ENCODE measurements at regions not wholly inside any gene's neighbourhood (a gene's known extent, or its start where the extent isn't known, plus 50 kb on each side); places are given as distances from the start of the nearest gene placed in this dataset.
"Not testable (repeated sequence)": the region's sequence is repeated elsewhere in the genome, so short reads cannot be mapped to it uniquely, and the experiment has no call there.

- DNase-seq = no peak
These were observed 280.4 kb downstream of the KLF13 start for GRCh38 chr15:31606931-31607497.

DNA sequence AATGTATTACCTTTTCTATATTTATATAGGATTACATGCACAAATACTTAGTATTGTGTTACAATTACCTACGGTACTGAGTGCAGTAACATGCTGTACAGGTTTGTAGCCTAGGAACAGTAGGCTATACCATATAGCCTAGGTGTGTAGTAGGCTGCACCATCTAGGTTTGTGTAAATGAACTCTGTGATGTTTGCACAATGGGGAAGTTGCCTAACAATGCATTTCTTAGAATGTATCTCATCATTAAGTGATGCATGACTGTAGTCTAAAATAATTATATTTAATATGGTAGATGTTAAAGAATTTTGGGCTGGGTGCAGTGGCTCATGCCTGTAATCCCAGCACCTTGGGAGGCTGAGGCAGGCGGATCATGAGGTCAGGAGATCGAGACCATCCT is 281.0 kb downstream of the KLF13 start:
- peak; percentile 25 to 60 for DNase-seq

- peak; percentile 57 to 63 for DNase-seq
These were observed 282.6 kb downstream of the KLF13 start for GRCh38 chr15:31609258-31609681.

- DNase-seq = peak; percentile 3 to 10
These were observed 283.3 kb downstream of the KLF13 start for GRCh38 chr15:31609906-31610305.

DNA sequence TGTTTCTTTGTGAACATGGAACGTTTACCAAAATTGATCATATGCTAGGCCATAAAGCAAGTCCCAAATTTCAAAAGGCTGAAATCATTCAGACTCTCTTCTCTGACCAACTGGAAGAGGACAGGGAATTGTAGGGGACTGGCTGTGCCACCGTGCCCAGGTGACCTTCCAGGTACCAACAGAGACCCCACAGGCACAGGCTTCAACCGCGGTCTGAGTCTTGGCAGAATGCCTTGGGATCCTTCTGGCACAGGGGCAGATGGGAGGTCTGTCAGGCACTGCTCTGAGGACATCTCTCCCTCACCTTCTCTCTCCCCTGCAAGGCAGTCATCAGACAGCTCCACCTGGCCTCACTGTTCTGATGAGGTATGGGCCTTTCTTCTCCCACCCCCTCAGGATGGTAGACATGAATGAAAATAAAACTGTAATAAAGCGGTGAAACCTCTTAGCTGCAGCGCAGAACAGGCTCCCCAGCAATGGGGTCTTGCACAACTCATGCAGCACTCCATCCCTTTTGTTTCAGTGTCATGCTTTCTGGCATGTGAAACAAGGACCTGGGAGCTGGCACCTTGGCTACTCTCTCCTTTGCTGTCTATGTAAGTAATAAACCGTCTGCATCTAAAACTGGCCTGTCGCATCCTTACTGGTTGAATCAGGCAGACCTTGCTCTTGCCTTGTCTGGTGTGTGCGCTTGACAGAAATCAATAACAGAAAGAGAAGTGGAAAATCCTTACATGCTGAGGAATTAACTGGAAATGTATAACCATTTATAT is 289.2 kb downstream of the KLF13 start:
- DNase-seq = no peak

DNA sequence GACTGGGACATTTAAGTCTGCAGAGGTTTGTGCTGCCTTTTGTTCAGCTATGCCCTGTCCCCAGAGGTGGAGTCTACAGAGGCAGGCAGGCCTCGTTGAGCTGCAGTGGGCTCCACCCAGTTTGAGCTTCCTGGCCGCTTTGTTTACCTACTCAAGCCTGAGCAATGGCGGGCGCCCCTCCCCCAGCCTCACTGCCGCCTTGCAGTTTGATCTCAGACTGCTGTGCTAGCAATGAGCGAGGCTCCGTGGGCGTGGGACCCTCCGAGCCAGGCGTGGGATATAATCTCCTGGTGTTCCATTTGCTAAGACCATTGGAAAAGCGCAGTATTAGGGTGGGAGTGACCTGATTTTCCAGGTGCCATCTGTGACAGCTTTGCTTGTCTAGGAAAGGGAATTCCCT is 296.7 kb downstream of the KLF13 start:
- DNase-seq = not testable (repeated sequence)

DNA sequence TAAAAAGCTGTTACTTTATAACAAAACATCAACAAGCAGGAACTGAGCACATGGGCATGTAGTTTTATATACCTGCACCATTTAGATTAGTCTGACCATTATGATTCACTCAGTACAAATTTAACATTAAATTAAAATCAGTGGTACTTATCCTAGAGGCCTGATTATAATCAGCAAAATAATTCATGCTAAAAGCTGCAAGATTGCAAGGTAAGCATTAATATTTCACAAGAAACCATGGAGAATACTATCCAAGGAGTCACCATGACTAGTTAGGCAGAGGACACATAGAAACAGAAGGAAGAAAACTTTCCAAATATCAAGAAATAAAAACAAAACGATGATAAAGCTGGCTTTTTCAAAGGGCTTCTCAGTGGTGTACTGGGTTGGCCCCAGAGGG is 297.5 kb downstream of the KLF13 start:
- not testable (repeated sequence) for DNase-seq

GRCh38 chr15:31635715-31636114 is 309.1 kb downstream of the KLF13 start:
- not testable (repeated sequence) for DNase-seq

DNA sequence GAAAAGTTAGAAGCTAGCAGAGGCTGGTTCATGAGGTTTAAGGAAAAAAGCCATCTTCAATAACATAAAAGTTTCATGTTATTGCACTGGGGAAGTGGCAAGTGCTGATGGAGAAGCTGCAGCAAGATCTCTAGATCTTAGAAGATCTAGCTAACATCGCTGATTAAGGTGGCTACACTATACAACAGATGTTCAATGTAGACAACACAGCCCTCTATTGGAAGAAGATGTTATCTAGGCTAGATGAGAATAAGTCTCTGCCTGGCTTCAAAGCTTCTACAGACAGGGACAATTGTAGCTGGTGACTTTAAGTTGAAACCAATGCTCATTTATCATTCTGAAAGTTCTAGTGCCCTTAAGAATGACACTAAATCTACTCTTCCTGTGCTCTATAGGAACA is 310.3 kb downstream of the KLF13 start:
- DNase-seq = not testable (repeated sequence)

DNA sequence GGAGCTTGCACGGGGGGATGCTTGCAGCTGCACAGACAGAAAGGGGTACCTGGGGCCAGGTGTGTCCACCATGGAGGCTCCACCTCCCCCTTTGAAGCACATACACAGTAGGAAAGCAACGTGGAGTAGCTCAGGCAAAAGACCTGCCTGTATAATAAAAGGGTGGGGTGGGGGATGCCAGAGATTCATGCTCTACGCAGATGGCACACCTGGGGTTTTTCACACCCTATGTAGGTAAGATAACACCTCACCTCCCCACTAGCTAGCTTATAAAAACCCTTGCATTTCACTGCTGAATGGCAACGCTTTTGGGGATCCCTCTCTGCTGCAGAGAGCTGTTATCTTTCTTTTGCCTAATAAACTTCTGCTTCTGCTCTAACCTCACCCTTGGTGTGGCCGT is 317.3 kb downstream of the KLF13 start:
- not testable (repeated sequence) for DNase-seq

GRCh38 chr15:31644761-31645160 is 318.1 kb downstream of the KLF13 start:
- DNase-seq = not testable (repeated sequence)

DNA sequence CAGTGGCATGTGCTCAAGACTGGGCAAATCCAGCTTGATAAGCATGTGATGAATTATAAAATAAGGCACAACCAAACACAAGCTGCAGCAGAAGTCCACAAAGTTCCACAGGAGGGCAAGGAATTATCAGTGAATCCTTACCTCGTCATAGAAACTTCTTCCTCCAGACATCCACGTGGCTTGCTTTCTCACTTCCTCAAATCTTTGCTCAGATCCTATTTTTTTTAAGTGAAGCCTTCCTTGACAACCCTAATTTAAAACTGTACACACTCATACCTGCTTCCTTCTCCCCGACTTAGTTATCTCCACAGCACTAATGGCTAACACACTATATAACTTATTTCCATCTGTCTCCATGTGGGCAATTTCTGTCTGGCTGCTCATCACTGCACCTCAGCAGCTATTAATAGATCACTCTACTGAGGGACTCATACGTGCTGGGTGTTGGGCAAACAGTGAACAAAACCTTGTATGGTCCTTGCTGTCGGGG is 320.7 kb downstream of the KLF13 start:
- DNase-seq = peak; percentile 5 to 14

DNA sequence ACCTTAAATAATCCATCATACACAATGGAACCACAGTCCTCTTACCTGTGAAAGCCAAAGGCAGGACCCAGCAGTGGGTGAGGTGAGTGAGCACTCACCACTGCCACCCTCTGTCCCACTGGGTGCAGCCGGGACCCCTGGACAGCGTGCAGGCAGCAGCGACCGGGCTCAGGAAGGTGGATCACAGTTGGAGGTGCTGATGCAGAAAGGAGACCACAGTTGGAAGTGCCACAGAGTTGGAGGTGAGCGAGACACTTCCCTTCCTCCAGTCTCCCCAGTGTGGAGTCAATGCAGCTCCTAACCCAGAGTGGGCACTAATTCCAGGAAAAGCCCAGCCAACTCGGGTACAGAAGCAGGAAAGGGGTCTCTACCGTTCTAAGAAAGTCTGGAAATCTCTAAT is 323.0 kb downstream of the KLF13 start:
- DNase-seq = not testable (repeated sequence)

DNA sequence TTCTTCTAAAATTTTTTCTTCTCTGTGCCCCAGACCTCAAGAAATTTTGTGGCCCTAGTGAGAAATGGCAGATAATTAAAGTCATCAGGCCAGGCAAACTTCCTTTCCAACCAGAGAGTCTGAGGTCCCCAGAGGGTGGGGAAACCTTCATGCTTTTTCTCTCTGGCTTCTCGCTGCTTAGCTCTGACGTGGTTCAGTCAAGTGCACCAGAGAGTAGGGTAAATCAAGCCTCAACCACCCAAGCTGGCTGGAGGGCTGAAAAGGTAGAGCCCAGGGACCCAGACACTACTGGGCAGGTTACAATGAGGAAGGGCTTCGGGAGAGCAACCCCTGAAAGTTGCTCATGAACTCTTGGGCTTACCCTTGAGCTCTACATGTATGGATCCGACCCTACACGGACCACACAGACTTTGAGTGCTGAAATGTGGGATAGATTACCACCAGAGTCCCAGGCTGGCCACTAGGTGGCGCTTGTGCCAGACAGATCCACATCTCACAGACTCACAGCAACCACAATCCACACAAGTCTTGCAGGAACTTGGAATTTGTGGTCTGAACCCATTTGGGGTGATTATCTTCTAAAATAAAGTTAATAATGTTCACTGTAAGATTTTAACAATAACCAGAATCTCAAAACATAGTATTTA is 323.5 kb downstream of the KLF13 start:
- not testable (repeated sequence) for DNase-seq

- DNase-seq = not testable (repeated sequence)
These were observed 330.3 kb downstream of the KLF13 start for GRCh38 chr15:31656915-31657314.

DNA sequence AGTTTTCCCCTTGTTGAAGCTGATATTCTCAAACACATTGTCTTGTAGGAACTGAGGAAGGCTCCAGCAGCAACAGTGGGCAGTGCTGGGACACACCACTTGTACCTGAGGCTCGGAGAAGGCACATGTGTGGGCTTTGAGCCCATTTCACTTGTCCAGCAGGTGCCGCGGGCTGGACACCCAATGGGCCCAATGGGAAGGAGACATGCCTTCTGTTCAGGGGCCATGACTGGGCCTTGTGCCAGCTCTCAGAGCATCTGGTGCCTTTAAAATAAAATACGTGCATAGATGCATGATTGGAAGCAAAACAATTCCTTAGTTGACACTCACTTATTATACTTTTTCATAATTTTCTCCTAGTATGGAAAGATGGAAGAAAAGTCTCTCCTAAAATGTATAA is 334.2 kb downstream of the KLF13 start:
- DNase-seq = no peak

DNA sequence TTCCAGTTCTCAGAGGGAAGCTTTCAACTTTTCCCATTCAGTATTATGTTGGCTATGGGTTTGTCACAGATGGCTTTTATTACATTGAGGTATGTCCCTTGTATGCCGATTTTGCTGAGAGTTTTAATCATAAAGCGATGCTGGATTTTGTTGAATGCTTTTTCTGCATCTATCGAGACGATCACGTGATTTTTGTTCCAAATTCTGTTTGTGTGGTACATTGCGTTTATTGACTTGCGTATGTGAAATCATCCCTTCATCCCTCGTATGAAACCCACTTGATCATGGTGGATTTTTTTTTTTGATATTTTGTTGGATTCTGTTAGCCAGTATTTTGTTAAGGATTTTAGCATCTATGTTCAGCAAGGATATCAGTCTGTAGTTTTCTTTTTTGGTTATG is 339.1 kb downstream of the KLF13 start:
- DNase-seq = not testable (repeated sequence)

DNA sequence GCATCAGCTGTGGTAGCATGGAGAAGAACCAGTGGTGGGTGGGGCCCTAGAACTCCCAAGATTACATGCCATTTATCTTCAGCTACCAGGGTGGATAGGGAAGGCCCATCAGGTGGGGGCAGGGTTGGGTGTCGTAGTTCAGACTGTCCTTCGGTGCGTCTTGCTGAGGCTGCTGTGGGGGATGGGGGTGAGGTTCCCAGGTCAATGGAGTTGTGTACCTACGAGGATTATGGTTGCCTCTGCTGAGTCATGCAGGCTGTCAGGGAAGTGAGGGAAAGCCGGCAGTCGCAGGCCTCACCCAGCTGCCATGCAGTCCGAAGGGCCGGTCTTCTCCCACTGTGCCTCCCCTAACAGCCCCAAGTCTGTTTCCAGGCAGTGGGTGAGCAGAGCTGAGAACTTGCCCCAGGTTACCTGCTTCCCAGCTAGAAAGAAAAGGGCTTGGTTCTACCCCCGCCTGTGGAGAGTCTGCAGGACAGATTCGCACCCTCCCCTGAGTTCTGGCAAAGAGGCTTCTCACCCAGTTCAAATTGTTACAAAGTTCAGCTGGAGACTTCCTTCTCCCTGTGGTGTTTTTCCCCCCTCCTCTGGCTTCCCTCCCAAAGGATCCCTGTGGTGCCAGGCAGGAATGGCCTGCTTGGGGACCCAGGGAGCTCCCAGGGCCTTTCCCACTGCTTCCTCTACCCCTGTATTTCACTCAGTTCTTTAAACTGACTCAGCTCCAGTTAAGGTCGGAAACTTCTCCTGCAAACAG is 342.7 kb downstream of the KLF13 start:
- DNase-seq = not testable (repeated sequence)

- DNase-seq = not testable (repeated sequence)
These were observed 346.6 kb downstream of the KLF13 start for GRCh38 chr15:31673263-31673662.

- not testable (repeated sequence) for DNase-seq
These were observed 348.6 kb upstream of the CHRNA7 start for GRCh38 chr15:31681529-31682259.

DNA sequence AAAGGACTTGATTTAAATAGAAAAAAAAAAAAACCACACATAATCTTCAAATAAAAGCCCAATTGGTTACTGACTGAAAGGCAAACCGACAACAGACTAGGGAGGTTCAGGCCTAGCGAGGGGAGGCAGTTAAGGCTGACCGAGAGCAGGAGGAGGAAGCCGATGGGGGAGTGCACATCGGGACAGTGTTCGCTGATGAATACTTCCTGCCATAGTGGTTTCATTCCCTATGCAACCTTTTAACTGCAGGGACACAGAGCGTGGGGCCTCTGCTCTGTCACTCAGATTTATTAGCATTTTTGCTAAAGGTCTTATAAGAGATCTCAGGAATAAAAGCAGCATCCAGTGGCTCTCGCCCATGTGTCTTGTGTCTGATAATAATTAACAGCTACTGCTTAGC is 343.2 kb upstream of the CHRNA7 start:
- not testable (repeated sequence) for DNase-seq

DNA sequence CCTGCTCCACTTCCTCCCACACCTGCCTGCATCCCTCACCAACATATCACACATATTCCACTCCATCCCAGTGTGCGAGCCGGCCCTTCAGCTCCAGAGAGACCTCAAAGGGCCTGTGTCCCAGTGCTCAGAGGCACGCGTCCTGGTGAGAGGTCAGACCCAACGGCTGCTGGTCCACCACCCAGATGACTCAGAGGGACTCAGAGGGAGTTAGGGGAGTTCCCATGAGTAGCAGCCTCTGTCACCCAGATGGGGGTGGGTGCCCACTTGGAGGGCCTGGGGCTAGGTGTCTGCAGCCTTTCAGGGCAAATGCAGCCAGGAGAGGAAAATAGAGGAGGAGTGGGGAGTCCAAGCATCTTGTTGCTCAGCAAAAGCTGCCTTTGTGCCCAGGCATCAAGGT is 333.8 kb upstream of the CHRNA7 start:
- not testable (repeated sequence) for DNase-seq
